Fibroblast of lung (primary cell): ENCODE measurements at regions not wholly inside any gene's neighbourhood (a gene's known extent, or its start where the extent isn't known, plus 50 kb on each side); places are given as distances from the start of the nearest gene placed in this dataset.

Source experiments
- EZH2 ChIP-seq: IDR thresholded peaks from 2 replicates; pipeline ENCODE4 v1.5.1; 2012; ENCODE audit warnings: low read length, control low read depth, mild to moderate bottlenecking; ENCODE audit errors: missing control alignments
- TF ChIP-seq, protein P1 (sequence below), 2 donors: IDR thresholded peaks in 1 of 2; conservative IDR thresholded peaks in 1 of 2; 1 replicate in 1 of 2; 2 replicates in 1 of 2; pipeline ENCODE4 v1.5.1; 2011 to 2012; ENCODE audit warnings: low read length in 2 of 2, control low read depth in 1 of 2, inconsistent platforms in 1 of 2, low read depth in 1 of 2, mild to moderate bottlenecking in 1 of 2

DNA sequence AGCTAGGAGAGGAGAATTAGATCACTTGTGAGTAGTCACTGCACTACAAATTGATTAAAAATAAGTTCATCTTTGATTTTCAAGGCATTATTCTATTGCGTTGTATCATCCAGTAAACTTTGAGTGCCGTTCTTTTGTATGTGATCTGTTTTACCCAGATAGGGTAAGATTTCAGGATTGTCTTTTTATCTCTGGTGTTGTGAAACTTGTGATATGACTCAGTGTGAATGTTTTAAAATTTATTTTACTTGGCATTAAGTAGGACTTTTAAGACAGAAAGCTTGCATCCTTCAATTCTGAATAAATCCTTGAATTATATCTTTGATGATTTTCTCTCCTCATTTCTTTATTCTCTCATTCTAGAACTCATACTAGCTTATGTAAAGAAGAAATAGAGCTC is 93.3 kb upstream of the ADAMTS5 start:
- TF ChIP-seq, protein P1, sequence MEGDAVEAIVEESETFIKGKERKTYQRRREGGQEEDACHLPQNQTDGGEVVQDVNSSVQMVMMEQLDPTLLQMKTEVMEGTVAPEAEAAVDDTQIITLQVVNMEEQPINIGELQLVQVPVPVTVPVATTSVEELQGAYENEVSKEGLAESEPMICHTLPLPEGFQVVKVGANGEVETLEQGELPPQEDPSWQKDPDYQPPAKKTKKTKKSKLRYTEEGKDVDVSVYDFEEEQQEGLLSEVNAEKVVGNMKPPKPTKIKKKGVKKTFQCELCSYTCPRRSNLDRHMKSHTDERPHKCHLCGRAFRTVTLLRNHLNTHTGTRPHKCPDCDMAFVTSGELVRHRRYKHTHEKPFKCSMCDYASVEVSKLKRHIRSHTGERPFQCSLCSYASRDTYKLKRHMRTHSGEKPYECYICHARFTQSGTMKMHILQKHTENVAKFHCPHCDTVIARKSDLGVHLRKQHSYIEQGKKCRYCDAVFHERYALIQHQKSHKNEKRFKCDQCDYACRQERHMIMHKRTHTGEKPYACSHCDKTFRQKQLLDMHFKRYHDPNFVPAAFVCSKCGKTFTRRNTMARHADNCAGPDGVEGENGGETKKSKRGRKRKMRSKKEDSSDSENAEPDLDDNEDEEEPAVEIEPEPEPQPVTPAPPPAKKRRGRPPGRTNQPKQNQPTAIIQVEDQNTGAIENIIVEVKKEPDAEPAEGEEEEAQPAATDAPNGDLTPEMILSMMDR (conservative IDR thresholded peaks at IDR 0.05 in 1 of 2, IDR thresholded peaks at IDR 0.05 in 1 of 2; ENCODE audit: low read depth in 1 of 2, low read length in 2 of 2): no peak
- no peak for TF ChIP-seq EZH2
